Activated CD8-positive, alpha-beta memory T cell treated with anti-CD3 and anti-CD28 coated beads for 48 hours (primary cell): ENCODE measurements at regions not wholly inside any gene's neighbourhood (a gene's known extent, or its start where the extent isn't known, plus 50 kb on each side); places are given as distances from the start of the nearest gene placed in this dataset.

ENCODE experiments used
- DNase-seq, 3 experiments: peaks; one replicate each; pipeline ENCODE4 v3.0.0-alpha.2; 2020; ENCODE audit warnings: low read depth in 2 of 3, low spot score in 2 of 3

GRCh38 chr1:22347854-22348760 is 103.5 kb upstream of the ZBTB40 start:
- DNase-seq, result no peak

- DNase-seq, result no peak
Measured at GRCh38 chr1:22349362-22350043, 102.1 kb upstream of the ZBTB40 start.

- DNase-seq, result no peak
Measured at GRCh38 chr1:22350171-22350923, 101.3 kb upstream of the ZBTB40 start.

GRCh38 chr1:22350924-22351767 is 100.5 kb upstream of the ZBTB40 start:
- no peak for DNase-seq

GRCh38 chr1:22351768-22352080 is 99.9 kb upstream of the ZBTB40 start:
- no peak for DNase-seq

- no peak for DNase-seq
Measured at GRCh38 chr1:22352355-22352754, 99.3 kb upstream of the ZBTB40 start.

GRCh38 chr1:22352896-22353295 is 98.8 kb upstream of the ZBTB40 start:
- no peak for DNase-seq

- DNase-seq, result no peak
Measured at GRCh38 chr1:22359427-22359826, 92.2 kb upstream of the ZBTB40 start.

- no peak for DNase-seq
Measured at GRCh38 chr1:22362626-22363402, 88.8 kb upstream of the ZBTB40 start.

- no peak for DNase-seq
Measured at GRCh38 chr1:22363403-22364325, 88.0 kb upstream of the ZBTB40 start.

- no peak for DNase-seq
Measured at GRCh38 chr1:22364326-22364650, 87.4 kb upstream of the ZBTB40 start.

GRCh38 chr1:22364764-22365163 is 86.9 kb upstream of the ZBTB40 start:
- no peak for DNase-seq

- no peak for DNase-seq
Measured at GRCh38 chr1:22365331-22366295, 86.0 kb upstream of the ZBTB40 start.

- DNase-seq, result no peak
Measured at GRCh38 chr1:22366346-22366745, 85.3 kb upstream of the ZBTB40 start.

GRCh38 chr1:22368125-22368524 is 83.5 kb upstream of the ZBTB40 start:
- DNase-seq, result no peak

- DNase-seq, result no peak
Measured at GRCh38 chr1:22369294-22370189, 82.1 kb upstream of the ZBTB40 start.

- no peak for DNase-seq
Measured at GRCh38 chr1:22370190-22370498, 81.5 kb upstream of the ZBTB40 start.
